Erythroblast (primary cell): ENCODE measurements at regions not wholly inside any gene's neighbourhood (a gene's known extent, or its start where the extent isn't known, plus 50 kb on each side); places are given as distances from the start of the nearest gene placed in this dataset.

ENCODE experiments used
- GATA1 ChIP-seq: IDR thresholded peaks from 2 replicates; pipeline ENCODE4 v1.6.1; 2011; ENCODE audit warnings: low read depth, mild to moderate bottlenecking, control low read depth, low read length, moderate library complexity
- POLR2A ChIP-seq: IDR thresholded peaks from 2 replicates; pipeline ENCODE4 v1.6.1; 2011; ENCODE audit warnings: mild to moderate bottlenecking, low read length

GRCh38 chr22:47872761-47873535 is 1110.5 kb downstream of the TBC1D22A start:
- TF ChIP-seq POLR2A (no peak), GATA1 (no peak)
